ENCODE measurements at regions not wholly inside any gene's neighbourhood (a gene's known extent, or its start where the extent isn't known, plus 50 kb on each side); places are given as distances from the start of the nearest gene placed in this dataset.

- no peaks in the 10 kb centered on the region for H3K4me1 Mint-ChIP-seq
These were observed 414.5 kb upstream of the ADAMTS16 start for GRCh38 chr5:4725594-4725993.

GRCh38 chr5:4730279-4730678 lies 409.9 kb upstream of the ADAMTS16 start:
- POLR2A ChIA-PET: no interaction called here
- intact Hi-C loops (cut with DNase I, micrococcal nuclease): no loop called here
- Mint-ChIP-seq H3K9me3 (ENCODE audit: low read depth) (peaks cover 15% of the 10 kb centered on the region), H3K36me3 (ENCODE audit: low read depth) (no peaks in the 10 kb centered on the region), H3K4me1 (no peaks in the 10 kb centered on the region), H3K27me3 (no peaks in the 10 kb centered on the region), H3K27ac (no peak overlapping the region), H3K4me3 (no peak overlapping the region)
- CTCF ChIA-PET: no interaction called here
- ATAC-seq (no peak), DNase-seq (no peak)

More at GRCh38 chr5:4725594-4725993, 414.5 kb upstream of the ADAMTS16 start:
- ATAC-seq (no peak), DNase-seq (no peak)
- H3K27ac Mint-ChIP-seq: no peak overlapping the region
- H3K36me3 Mint-ChIP-seq (ENCODE audit: low read depth): no peaks in the 10 kb centered on the region
- ChIA-PET POLR2A (no interaction called here), CTCF (no interaction called here)
- no peaks in the 10 kb centered on the region for H3K27me3 Mint-ChIP-seq
- intact Hi-C loops (cut with DNase I, micrococcal nuclease): no loop called here
- no peak overlapping the region for H3K4me3 Mint-ChIP-seq
- H3K9me3 Mint-ChIP-seq (ENCODE audit: low read depth): peaks cover 15% of the 10 kb centered on the region

GRCh38 chr5:4734348-4734747 lies 405.8 kb upstream of the ADAMTS16 start:
- CTCF ChIA-PET: no interaction called here
- ATAC-seq (no peak), DNase-seq (no peak)
- Mint-ChIP-seq H3K4me1 (no peaks in the 10 kb centered on the region), H3K36me3 (ENCODE audit: low read depth) (no peaks in the 10 kb centered on the region), H3K27me3 (no peaks in the 10 kb centered on the region), H3K4me3 (no peak overlapping the region), H3K27ac (no peak overlapping the region), H3K9me3 (ENCODE audit: low read depth) (peaks cover 18% of the 10 kb centered on the region)
- POLR2A ChIA-PET: no interaction called here
- intact Hi-C loops (cut with DNase I, micrococcal nuclease): no loop called here

- H3K4me1 Mint-ChIP-seq: no peaks in the 10 kb centered on the region
- CTCF ChIA-PET: no interaction called here
- DNase-seq (no peak), ATAC-seq (no peak)
- peaks cover 12% of the 10 kb centered on the region for H3K9me3 Mint-ChIP-seq (ENCODE audit: low read depth)
- H3K27me3 Mint-ChIP-seq: no peaks in the 10 kb centered on the region
- no peaks in the 10 kb centered on the region for H3K36me3 Mint-ChIP-seq (ENCODE audit: low read depth)
- H3K27ac Mint-ChIP-seq: no peak overlapping the region
- intact Hi-C loops (cut with DNase I, micrococcal nuclease): no loop called here
- no peak overlapping the region for H3K4me3 Mint-ChIP-seq
- POLR2A ChIA-PET: no interaction called here
These were observed 404.9 kb upstream of the ADAMTS16 start for GRCh38 chr5:4735261-4735660.

- no peak for DNase-seq
- intact Hi-C loops (cut with DNase I, micrococcal nuclease): no loop called here
- H3K4me3 Mint-ChIP-seq: no peak overlapping the region
- no peaks in the 10 kb centered on the region for H3K36me3 Mint-ChIP-seq (ENCODE audit: low read depth)
- H3K9me3 Mint-ChIP-seq (ENCODE audit: low read depth): peaks cover 16% of the 10 kb centered on the region
- ChIA-PET POLR2A (no interaction called here), CTCF (interaction anchor here (1.9 kb wide), 1 partner anchor 9 kb away, joined by 5 read pairs; no protein-coding TSS in a partner anchor)
- H3K27me3 Mint-ChIP-seq: no peaks in the 10 kb centered on the region
- ATAC-seq: no peak
- H3K27ac Mint-ChIP-seq: no peak overlapping the region
- H3K4me1 Mint-ChIP-seq: no peaks in the 10 kb centered on the region
These were observed 402.3 kb upstream of the ADAMTS16 start for GRCh38 chr5:4737868-4738267.

GRCh38 chr5:4738298-4738697 lies 401.8 kb upstream of the ADAMTS16 start:
- DNase-seq (no peak), ATAC-seq (no peak)
- POLR2A ChIA-PET: no interaction called here
- H3K4me3 Mint-ChIP-seq: no peak overlapping the region
- no peak overlapping the region for H3K27ac Mint-ChIP-seq
- H3K9me3 Mint-ChIP-seq (ENCODE audit: low read depth): peaks cover 20% of the 10 kb centered on the region
- no peaks in the 10 kb centered on the region for H3K36me3 Mint-ChIP-seq (ENCODE audit: low read depth)
- H3K27me3 Mint-ChIP-seq: no peaks in the 10 kb centered on the region
- intact Hi-C loops (cut with DNase I, micrococcal nuclease): no loop called here
- CTCF ChIA-PET: no interaction called here
- H3K4me1 Mint-ChIP-seq: no peaks in the 10 kb centered on the region

- intact Hi-C loops (cut with DNase I, micrococcal nuclease): no loop called here
- no peaks in the 10 kb centered on the region for H3K4me1 Mint-ChIP-seq
- ATAC-seq (no peak), DNase-seq (no peak)
- H3K4me3 Mint-ChIP-seq: no peak overlapping the region
- H3K27ac Mint-ChIP-seq: no peak overlapping the region
- ChIA-PET POLR2A (no interaction called here), CTCF (no interaction called here)
- H3K27me3 Mint-ChIP-seq: no peaks in the 10 kb centered on the region
- no peaks in the 10 kb centered on the region for H3K36me3 Mint-ChIP-seq (ENCODE audit: low read depth)
- peaks cover 14% of the 10 kb centered on the region for H3K9me3 Mint-ChIP-seq (ENCODE audit: low read depth)
These were observed 400.0 kb upstream of the ADAMTS16 start for GRCh38 chr5:4740156-4740555.

GRCh38 chr5:4758550-4758949 lies 381.6 kb upstream of the ADAMTS16 start:
- DNase-seq: no peak
- Mint-ChIP-seq H3K27me3 (no peaks in the 10 kb centered on the region), H3K36me3 (ENCODE audit: low read depth) (no peaks in the 10 kb centered on the region), H3K27ac (no peak overlapping the region), H3K9me3 (ENCODE audit: low read depth) (peaks cover 4% of the 10 kb centered on the region), H3K4me1 (no peaks in the 10 kb centered on the region), H3K4me3 (no peak overlapping the region)
- no peak for ATAC-seq
- intact Hi-C loops (cut with DNase I, micrococcal nuclease): no loop called here
- ChIA-PET POLR2A (no interaction called here), CTCF (interaction anchor here (1.2 kb wide), 1 partner anchor 11 kb away, joined by 3 read pairs; no protein-coding TSS in a partner anchor)

GRCh38 chr5:4758996-4759395 lies 381.1 kb upstream of the ADAMTS16 start:
- POLR2A ChIA-PET: no interaction called here

GRCh38 chr5:4762316-4762715 lies 377.8 kb upstream of the ADAMTS16 start:
- Mint-ChIP-seq H3K4me1 (no peaks in the 10 kb centered on the region), H3K27me3 (no peaks in the 10 kb centered on the region), H3K27ac (no peak overlapping the region), H3K9me3 (ENCODE audit: low read depth) (peaks cover 10% of the 10 kb centered on the region), H3K36me3 (ENCODE audit: low read depth) (no peaks in the 10 kb centered on the region), H3K4me3 (no peak overlapping the region)
- intact Hi-C loops (cut with DNase I, micrococcal nuclease): no loop called here
- POLR2A ChIA-PET: no interaction called here
- DNase-seq: no peak
- ATAC-seq: no peak
- CTCF ChIA-PET: no interaction called here

More at GRCh38 chr5:4758996-4759395, 381.1 kb upstream of the ADAMTS16 start:
- Mint-ChIP-seq H3K4me3 (no peak overlapping the region), H3K27me3 (no peaks in the 10 kb centered on the region), H3K4me1 (no peaks in the 10 kb centered on the region), H3K9me3 (ENCODE audit: low read depth) (peaks cover 4% of the 10 kb centered on the region), H3K27ac (no peak overlapping the region), H3K36me3 (ENCODE audit: low read depth) (no peaks in the 10 kb centered on the region)
- CTCF ChIA-PET: interaction anchor here (1.2 kb wide), 1 partner anchor 11 kb away, joined by 3 read pairs; no protein-coding TSS in a partner anchor
- ATAC-seq: no peak
- no peak for DNase-seq
- intact Hi-C loops (cut with DNase I, micrococcal nuclease): no loop called here

- no peaks in the 10 kb centered on the region for H3K36me3 Mint-ChIP-seq (ENCODE audit: low read depth)
These were observed 374.7 kb upstream of the ADAMTS16 start for GRCh38 chr5:4765411-4765810.

GRCh38 chr5:4766101-4766500 lies 374.0 kb upstream of the ADAMTS16 start:
- Mint-ChIP-seq H3K36me3 (ENCODE audit: low read depth) (no peaks in the 10 kb centered on the region), H3K27ac (no peak overlapping the region), H3K4me1 (no peaks in the 10 kb centered on the region), H3K9me3 (ENCODE audit: low read depth) (peaks cover 7% of the 10 kb centered on the region), H3K4me3 (no peak overlapping the region), H3K27me3 (no peaks in the 10 kb centered on the region)
- ATAC-seq (no peak), DNase-seq (no peak)
- POLR2A ChIA-PET: no interaction called here
- CTCF ChIA-PET: no interaction called here
- intact Hi-C loops (cut with DNase I, micrococcal nuclease): no loop called here

More at GRCh38 chr5:4765411-4765810, 374.7 kb upstream of the ADAMTS16 start:
- intact Hi-C loops (cut with DNase I, micrococcal nuclease): no loop called here
- no peak overlapping the region for H3K27ac Mint-ChIP-seq
- no peaks in the 10 kb centered on the region for H3K4me1 Mint-ChIP-seq
- no peak for DNase-seq
- no peak overlapping the region for H3K4me3 Mint-ChIP-seq
- no peaks in the 10 kb centered on the region for H3K27me3 Mint-ChIP-seq
- no peak for ATAC-seq
- CTCF ChIA-PET: no interaction called here
- POLR2A ChIA-PET: no interaction called here
- H3K9me3 Mint-ChIP-seq (ENCODE audit: low read depth): peaks cover 7% of the 10 kb centered on the region

- POLR2A ChIA-PET: no interaction called here
- no peaks in the 10 kb centered on the region for H3K4me1 Mint-ChIP-seq
- peaks cover 4% of the 10 kb centered on the region for H3K9me3 Mint-ChIP-seq (ENCODE audit: low read depth)
- no peaks in the 10 kb centered on the region for H3K27me3 Mint-ChIP-seq
- H3K36me3 Mint-ChIP-seq (ENCODE audit: low read depth): no peaks in the 10 kb centered on the region
- CTCF ChIA-PET: no interaction called here
- intact Hi-C loops (cut with DNase I, micrococcal nuclease): no loop called here
- H3K27ac Mint-ChIP-seq: no peak overlapping the region
- ATAC-seq (no peak), DNase-seq (no peak)
- no peak overlapping the region for H3K4me3 Mint-ChIP-seq
These were observed 367.5 kb upstream of the ADAMTS16 start for GRCh38 chr5:4772591-4772990.

Measured in activated CD4-positive, alpha-beta T cell treated with anti-CD3 and anti-CD28 coated beads for 36 hours (primary cell).